Epidermal melanocyte (primary cell): ENCODE measurements at regions not wholly inside any gene's neighbourhood (a gene's known extent, or its start where the extent isn't known, plus 50 kb on each side); places are given as distances from the start of the nearest gene placed in this dataset.

Experiments
- DNase-seq: peaks from one replicate; pipeline ENCODE4 v3.0.0; 2011; ENCODE audit warnings: low spot score; ENCODE audit not compliant: insufficient read length

- DNase-seq, result no peak
These were observed 49.8 kb downstream of the PLCE1 start for GRCh38 chr10:94043431-94043990.

DNA sequence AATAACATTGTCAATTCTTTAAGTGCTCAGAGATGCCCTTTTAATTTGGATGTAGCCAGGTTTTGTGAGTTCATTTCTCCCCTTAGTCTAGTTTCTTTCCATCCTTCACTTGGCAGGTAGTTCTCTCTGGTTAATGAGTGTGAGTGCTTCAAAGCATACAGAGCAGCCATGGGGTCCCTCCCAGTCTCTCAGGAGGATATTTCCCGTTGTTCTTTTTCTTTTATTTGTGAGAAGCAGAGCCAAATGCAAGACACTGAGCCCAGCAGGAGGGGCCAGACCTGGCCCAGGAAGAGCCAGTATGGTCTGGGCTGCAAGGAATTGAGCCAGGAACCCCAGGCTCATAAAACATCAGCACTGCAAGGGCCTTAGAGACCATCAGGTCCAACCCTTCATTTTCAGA is 52.4 kb downstream of the PLCE1 start:
- DNase-seq, result no peak

DNA sequence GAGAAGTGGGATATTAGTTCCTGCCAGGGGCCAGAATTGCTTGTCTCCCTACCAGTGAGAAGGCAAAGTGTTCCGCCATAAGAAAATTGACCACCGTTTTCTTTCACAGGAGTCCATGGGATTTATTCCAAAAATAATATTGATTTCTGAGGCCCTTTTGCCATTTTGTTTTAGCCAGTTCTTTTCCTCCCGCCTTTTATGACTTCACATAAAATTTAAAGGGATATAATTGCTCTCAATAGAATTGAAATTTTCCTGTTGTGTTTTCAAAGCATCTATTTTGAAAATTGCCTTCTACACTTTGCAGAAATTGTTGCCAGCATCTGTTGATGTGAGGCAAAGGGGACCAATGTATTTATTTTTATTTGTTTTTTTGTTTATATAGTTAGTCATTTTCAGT is 53.6 kb downstream of the PLCE1 start:
- DNase-seq, result no peak

GRCh38 chr10:94049911-94050310 is 56.2 kb downstream of the PLCE1 start:
- no peak for DNase-seq

DNA sequence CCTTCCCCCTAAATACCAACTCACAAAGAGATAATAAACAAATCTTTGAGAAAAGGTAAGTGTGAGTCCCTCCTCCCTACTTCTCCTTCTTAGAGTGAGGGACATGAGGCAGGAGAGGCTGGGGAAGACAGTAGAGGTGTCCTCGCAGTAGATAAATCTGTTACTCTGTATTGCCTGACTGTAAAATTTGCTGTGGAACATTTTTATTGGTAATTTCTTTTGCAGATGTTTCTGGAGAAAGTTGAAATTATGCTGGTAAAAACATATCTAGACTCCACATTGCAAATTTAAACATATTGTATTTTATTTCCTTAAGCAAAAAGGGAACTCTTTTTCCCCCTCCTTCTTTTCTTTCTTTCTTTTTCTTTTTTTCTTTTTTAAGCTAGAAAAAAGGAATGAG is 58.5 kb downstream of the PLCE1 start:
- DNase-seq, result no peak

GRCh38 chr10:94052866-94053791 is 59.4 kb downstream of the PLCE1 start:
- no peak for DNase-seq

GRCh38 chr10:94059178-94059883 is 65.6 kb downstream of the PLCE1 start:
- no peak for DNase-seq

DNA sequence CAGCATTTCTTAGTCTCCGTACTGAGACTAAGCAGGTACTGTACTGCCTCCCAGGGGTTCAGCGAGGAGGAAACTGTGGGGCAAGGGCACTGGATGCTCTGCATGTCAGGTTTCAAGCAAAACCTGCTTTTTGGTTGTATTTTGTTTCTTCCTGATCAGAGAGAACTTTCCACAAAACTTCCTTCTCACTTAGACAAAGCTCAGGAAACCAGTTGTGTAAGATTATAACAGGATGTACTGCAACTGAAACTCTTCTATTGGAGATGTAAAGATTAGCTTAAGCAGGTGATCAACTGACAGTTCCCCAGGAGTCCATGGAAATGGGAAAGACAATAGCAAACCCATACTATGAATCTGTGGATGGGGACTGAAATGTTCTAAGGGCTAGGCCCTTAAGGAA is 67.3 kb downstream of the PLCE1 start:
- no peak for DNase-seq

- DNase-seq, result no peak
These were observed 68.9 kb downstream of the PLCE1 start for GRCh38 chr10:94062611-94063010.

DNA sequence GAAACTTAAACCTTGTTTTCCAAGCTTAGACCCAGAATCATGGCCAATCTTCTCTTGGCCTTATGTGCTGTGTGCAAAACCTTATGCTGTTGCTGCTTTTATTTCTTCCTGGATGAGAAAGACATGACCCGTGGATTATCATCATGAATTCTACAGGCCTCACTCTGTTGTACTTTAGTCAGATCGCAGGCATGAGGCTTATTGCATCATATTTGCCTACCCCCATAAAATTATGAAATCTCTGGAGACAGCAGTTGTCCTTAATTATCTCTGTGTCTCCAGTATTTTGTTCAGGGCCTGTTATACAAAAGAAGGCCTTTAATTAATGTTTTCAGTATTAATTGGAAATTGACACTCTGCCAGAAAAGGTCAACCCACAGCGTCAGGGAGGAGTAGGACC is 71.6 kb downstream of the PLCE1 start:
- DNase-seq, result no peak

DNA sequence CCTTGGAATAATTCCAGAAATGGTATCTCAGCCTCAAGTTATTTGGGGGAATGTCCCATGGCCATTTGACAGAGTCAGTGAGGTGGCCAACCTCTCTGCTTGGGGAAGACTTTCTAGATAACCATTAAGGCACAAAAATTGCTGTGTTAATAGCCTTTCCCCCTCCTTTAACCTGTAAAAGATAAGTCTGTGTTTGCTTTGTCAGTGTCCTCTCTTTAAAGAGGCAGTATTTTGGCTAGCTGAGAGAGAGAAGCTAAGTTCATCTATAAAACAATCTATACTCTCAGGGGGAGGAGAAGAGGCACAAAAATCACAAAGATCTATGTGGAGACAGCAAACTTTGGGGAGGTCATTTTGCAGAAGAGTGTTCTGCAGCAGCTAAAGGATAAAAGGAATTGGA is 72.1 kb downstream of the PLCE1 start:
- no peak for DNase-seq

DNA sequence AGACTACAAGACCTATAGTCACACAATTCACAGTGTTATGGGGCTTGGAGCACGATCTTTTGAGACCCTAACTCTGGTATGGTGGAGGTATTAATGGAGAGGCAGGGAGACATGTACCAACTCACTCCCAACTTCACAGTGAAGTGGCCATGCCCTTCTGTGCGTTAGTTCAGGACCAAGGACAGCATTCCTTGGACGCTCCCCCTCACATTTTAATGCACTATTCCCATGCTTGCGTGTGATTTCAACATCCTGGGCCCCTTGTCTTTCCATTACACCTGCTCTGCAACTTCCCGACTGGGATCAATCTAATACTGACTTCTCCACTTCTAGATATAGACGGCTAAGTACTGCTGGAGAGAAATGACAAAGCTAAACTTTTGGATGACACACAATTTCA is 72.7 kb downstream of the PLCE1 start:
- no peak for DNase-seq

GRCh38 chr10:94069884-94070283 is 76.2 kb downstream of the PLCE1 start:
- no peak for DNase-seq

GRCh38 chr10:94074462-94074861 is 80.7 kb downstream of the PLCE1 start:
- DNase-seq, result no peak

DNA sequence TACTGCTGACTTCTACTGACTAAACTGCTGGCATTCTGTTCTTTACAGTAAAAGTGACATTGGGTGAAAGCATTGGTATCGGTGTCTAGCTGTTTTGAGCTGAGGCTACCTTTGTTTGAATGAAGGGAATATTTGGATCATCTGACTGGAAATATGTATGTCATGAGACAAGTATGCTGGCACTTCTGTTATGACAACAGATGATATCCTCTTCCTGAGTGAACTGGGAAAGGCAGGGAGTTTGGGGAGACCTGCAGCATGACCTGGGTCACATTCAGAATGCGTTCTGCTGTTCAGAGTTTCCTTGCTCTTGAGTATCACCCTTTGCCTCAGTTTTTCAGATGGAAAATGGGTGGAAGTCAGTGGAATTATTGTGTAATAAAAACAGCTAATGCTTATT is 81.8 kb downstream of the PLCE1 start:
- DNase-seq, result no peak

DNA sequence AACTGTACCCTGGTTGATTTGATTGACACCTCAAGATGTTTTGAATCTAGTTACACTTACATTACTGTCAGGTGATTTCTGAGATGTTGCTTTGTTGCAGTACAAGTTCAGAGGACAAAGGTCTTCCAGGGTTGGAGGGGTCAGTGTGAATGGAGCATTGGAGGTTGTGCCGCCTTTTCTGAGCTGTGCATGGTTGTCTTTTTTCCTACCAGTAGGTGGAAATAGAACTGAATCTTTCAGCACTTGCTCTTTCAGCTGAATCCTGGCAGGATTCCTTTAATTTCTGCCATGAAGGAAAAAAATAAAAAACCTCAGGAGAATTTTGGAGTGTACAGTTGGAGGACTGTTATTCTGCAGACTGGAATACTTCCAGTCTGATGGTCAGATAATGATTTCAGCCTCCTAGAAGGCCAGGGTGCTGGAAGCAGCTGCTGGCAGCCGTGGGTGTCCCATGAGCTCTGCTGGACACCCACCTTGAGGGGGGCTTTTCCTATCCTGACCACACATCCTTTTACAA is 82.7 kb downstream of the PLCE1 start:
- no peak for DNase-seq

DNA sequence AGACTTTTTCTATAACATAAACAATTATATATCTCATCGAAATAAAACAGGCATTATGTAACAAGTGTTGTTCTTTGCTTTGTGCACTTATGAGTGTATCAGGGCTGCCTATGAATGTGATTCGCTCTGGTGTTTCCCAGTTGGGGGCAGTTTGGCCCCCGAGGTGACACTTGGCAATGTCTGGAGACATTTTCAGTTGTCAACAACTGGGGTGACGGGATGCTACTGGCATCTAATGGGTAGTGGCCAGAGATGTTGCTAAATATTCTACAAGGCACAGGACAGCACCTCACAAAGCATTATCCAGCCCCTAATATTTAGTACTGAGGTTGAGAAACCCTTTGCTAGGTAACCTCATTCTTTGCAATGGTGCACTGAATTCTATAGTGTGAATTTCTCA is 83.3 kb downstream of the PLCE1 start:
- no peak for DNase-seq

GRCh38 chr10:94080108-94080507 is 86.4 kb downstream of the PLCE1 start:
- no peak for DNase-seq

- no peak for DNase-seq
These were observed 90.0 kb downstream of the PLCE1 start for GRCh38 chr10:94083662-94084265.

- DNase-seq, result no peak
These were observed 90.6 kb downstream of the PLCE1 start for GRCh38 chr10:94084344-94084743.

- no peak for DNase-seq
These were observed 91.6 kb downstream of the PLCE1 start for GRCh38 chr10:94085288-94085687.
